ENCODE measurements at regions not wholly inside any gene's neighbourhood (a gene's known extent, or its start where the extent isn't known, plus 50 kb on each side); places are given as distances from the start of the nearest gene placed in this dataset.

GRCh38 chr3:127072221-127072771, 89.4 kb downstream of the PLXNA1 start:
- Histone ChIP-seq H3K4me3 (ENCODE audit: low read depth, low read length, poor library complexity, severe bottlenecking) (no peak overlapping the region), H3K27me3 (replicated peaks; ENCODE audit: insufficient read depth, low read depth, low read length, poor library complexity) (no peaks in the 10 kb centered on the region), H3K9me3 (ENCODE audit: low read depth, low read length, poor library complexity, severe bottlenecking) (no peaks in the 10 kb centered on the region), H3K27ac (ENCODE audit: low read depth, low read length, poor library complexity, severe bottlenecking) (no peak overlapping the region), H3K4me1 (ENCODE audit: insufficient read depth, low read length, poor library complexity, severe bottlenecking) (no peaks in the 10 kb centered on the region), H3K36me3 (ENCODE audit: insufficient read depth, low read length, poor library complexity, severe bottlenecking) (no peaks in the 10 kb centered on the region)
- POLR2A ChIA-PET (ENCODE audit: low non-redundant PET): no interaction called here
- no TSS peak for BruUV-seq (replicated peaks)
- intact Hi-C loops (cut with micrococcal nuclease; ENCODE audit: unreplicated experiment): no loop called here
- CTCF ChIA-PET: no interaction called here
- no peak for DNase-seq (ENCODE audit: low spot score)
- TF ChIP-seq CTCF (conservative IDR thresholded peaks at IDR 0.05; ENCODE audit: low read depth, low read length): no peak
- no peak for TF ChIP-seq EZH2 (IDR thresholded peaks at IDR 0.05; ENCODE audit: borderline replicate concordance, low read depth, low read length, poor library complexity, severe bottlenecking)

GRCh38 chr3:127072971-127073783, 90.3 kb downstream of the PLXNA1 start:
- no peak for DNase-seq (ENCODE audit: low spot score)
- no TSS peak for BruUV-seq (replicated peaks)
- H3K27me3 ChIP-seq (replicated peaks; ENCODE audit: insufficient read depth, low read depth, low read length, poor library complexity): no peaks in the 10 kb centered on the region
- intact Hi-C loops (cut with micrococcal nuclease; ENCODE audit: unreplicated experiment): no loop called here
- ChIA-PET POLR2A (ENCODE audit: low non-redundant PET) (no interaction called here), CTCF (no interaction called here)
- TF ChIP-seq CTCF (conservative IDR thresholded peaks at IDR 0.05; ENCODE audit: low read depth, low read length) (no peak), EZH2 (IDR thresholded peaks at IDR 0.05; ENCODE audit: borderline replicate concordance, low read depth, low read length, poor library complexity, severe bottlenecking) (no peak)
- H3K27ac ChIP-seq (ENCODE audit: low read depth, low read length, poor library complexity, severe bottlenecking): no peak overlapping the region
- H3K4me1 ChIP-seq (ENCODE audit: insufficient read depth, low read length, poor library complexity, severe bottlenecking): no peaks in the 10 kb centered on the region
- H3K36me3 ChIP-seq (ENCODE audit: insufficient read depth, low read length, poor library complexity, severe bottlenecking): no peaks in the 10 kb centered on the region
- no peak overlapping the region for H3K4me3 ChIP-seq (ENCODE audit: low read depth, low read length, poor library complexity, severe bottlenecking)
- H3K9me3 ChIP-seq (ENCODE audit: low read depth, low read length, poor library complexity, severe bottlenecking): no peaks in the 10 kb centered on the region

- H3K4me1 ChIP-seq (ENCODE audit: insufficient read depth, low read length, poor library complexity, severe bottlenecking): no peaks in the 10 kb centered on the region
- intact Hi-C loops (cut with micrococcal nuclease; ENCODE audit: unreplicated experiment): no loop called here
- CTCF ChIA-PET: no interaction called here
- no peaks in the 10 kb centered on the region for H3K27me3 ChIP-seq (replicated peaks; ENCODE audit: insufficient read depth, low read depth, low read length, poor library complexity)
- no TSS peak for BruUV-seq (replicated peaks)
- no peak for DNase-seq (ENCODE audit: low spot score)
- POLR2A ChIA-PET (ENCODE audit: low non-redundant PET): no interaction called here
- TF ChIP-seq EZH2 (IDR thresholded peaks at IDR 0.05; ENCODE audit: borderline replicate concordance, low read depth, low read length, poor library complexity, severe bottlenecking): no peak
- no peak for TF ChIP-seq CTCF (conservative IDR thresholded peaks at IDR 0.05; ENCODE audit: low read depth, low read length)
- H3K9me3 ChIP-seq (ENCODE audit: low read depth, low read length, poor library complexity, severe bottlenecking): no peaks in the 10 kb centered on the region
- H3K27ac ChIP-seq (ENCODE audit: low read depth, low read length, poor library complexity, severe bottlenecking): no peak overlapping the region
- H3K36me3 ChIP-seq (ENCODE audit: insufficient read depth, low read length, poor library complexity, severe bottlenecking): no peaks in the 10 kb centered on the region
- no peak overlapping the region for H3K4me3 ChIP-seq (ENCODE audit: low read depth, low read length, poor library complexity, severe bottlenecking)
These were observed 91.3 kb downstream of the PLXNA1 start for GRCh38 chr3:127073941-127074820.
